SW480 (cell line): ENCODE measurements at regions not wholly inside any gene's neighbourhood (a gene's known extent, or its start where the extent isn't known, plus 50 kb on each side); places are given as distances from the start of the nearest gene placed in this dataset.

Source experiments
- DNase-seq: peaks from one replicate; pipeline ENCODE4 v3.0.0-alpha.2; 2016; ENCODE audit warnings: low spot score

DNA sequence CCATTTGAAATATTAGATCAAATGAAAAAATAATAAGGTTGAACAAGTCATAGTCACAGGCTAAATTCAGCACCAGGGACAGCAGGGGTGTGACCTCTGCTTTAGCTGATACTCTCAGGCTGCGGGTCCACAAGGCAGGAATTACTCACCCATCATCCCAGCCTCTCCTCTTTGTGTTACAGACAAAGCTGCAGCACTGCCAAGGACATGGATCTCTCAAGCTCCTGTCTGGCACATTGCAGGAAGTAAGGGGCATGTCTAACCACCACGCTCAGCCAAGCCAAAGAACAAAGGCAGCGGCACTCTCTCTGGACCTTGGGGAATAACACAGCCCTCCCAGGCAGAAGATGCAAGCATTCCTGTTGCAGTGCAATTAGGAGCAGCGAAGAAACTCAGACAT, 783.8 kb downstream of the VRK1 start:
- DNase-seq = peak; percentile 23

DNA sequence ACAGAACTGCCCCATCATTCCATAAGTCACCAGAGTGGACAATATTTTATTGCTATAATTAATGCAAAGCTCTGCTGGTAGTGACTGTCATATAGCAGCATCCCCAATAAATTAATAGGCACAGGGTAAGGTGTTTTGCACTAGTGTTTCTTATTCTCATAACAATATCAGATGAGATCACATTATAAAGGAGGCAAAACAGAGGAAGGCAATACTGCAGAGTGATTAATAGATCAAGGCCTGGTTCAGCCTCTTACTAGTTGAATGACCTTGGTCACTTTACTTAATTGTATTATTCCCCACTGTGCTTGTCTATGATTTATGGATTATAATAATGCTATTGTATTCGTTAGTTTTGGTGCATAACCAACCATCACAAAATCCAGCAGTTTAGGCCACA, 784.8 kb downstream of the VRK1 start:
- DNase-seq = no peak

DNA sequence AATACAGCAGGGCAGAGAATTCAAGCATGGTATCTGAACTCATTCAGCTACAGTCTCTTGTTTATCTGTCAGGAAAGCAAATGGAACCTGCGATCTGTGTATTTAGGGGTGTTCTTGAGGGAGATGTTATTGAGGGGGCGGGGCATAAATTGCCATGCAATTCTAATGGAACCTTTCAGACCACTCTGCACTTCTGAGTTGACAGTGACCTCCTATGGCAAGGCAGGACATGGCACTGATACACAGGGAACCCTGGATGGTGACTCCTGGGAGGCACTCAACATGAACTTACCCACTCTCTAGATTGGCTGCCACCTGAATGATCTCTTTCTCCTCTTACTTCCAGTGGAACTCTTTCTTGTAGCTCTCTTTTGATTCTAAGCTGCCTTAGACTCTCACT, 787.3 kb downstream of the VRK1 start:
- DNase-seq = peak; percentile 27

DNA sequence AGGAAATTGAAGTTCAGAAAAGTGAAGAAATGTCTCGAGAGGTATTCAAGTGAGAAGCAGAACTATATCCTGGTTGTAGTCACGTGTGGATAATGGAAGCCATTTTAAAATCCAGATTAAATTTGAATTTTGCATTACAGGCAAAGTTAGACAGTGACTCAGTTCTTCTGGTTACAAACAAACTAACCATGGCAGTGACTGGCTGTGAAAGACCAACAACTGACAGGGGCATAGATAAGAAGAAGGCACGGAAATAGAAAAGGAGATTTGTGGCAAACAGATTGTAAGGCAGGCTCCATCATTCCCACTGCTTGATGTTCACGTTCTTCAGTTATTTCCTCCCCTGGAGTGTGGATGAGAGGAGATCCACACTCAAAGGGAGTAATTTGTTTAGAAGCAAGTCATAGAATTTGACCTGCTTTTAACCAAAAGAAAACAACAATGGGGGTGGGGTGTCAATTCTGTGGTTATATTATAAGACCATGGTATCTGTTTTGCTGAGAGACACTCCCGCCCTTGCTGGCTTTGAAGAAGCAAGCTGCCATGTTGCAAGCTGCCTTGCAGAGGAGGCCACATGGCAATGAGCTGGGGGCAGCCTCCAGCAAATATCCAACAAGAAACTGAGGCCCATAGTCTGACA, 795.3 kb downstream of the VRK1 start:
- DNase-seq = no peak

DNA sequence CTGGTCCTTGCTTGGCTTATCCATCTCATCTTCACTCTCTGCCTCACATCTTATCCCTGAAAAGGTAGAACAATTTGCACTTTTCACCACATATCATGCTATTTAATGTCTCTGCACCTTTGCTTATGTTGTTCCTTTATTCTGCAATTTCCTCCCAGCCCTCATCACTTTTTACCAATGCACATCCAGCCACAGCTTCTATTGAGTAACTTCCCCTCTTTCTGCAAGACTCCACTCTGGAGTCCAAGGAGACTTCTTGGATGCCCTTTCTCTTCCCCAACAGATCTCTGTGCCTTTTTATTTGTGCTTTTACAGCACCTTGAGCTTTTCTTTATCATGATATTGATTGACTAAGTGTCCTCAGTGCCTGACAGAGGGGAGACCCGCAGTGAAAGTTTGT, 797.1 kb downstream of the VRK1 start:
- no peak for DNase-seq

DNA sequence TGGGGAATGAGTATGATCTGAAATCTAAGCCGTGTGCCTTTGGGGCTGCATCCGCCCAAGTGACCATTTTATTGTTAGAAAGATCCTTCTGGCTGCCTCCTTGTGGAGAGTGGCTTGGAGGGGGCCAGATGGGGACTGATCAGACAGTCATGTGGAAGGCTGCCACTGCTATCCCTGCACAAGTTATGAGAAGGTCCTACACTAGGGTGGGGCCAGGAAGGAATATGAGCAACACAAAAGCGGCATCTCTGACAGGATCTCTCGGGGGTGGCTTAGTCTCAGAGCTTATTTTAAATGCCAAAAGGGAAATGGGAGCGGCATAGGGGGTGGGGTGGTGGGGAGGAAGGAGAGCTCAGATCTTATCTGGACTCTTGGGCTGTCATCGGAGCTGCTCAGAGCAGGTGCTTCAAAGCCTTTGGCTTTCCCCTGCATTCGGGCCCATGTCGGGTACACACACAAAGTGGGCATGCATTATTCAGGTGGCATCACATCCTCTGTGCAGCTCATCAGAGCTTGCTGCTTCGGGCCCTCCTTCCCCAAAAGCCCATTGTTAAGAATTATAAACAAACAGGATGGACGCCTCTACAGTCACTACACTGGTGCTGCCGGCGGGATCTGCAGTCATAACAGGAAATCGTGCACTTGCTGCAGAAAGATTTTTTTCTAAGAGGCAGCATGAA, 805.4 kb downstream of the VRK1 start:
- no peak for DNase-seq

DNA sequence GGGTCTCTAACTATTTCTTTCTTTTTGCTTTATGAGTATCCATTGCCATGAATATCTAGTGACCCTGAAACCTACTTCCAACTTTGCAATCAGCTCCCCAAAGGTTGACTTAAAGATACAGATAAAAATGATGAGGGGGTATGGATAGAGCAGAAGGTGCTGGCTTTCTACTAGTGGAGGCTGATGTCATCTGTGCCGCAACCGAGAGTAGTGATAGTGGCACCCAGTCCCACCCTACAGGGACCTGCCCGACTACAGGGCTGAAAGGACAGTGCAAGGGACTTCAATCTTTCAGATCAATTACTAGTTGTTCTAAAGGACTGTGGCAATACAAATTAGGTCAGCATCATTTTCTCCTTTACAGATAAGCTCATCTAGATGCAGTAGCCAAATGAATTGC, 806.0 kb downstream of the VRK1 start:
- no peak for DNase-seq

DNA sequence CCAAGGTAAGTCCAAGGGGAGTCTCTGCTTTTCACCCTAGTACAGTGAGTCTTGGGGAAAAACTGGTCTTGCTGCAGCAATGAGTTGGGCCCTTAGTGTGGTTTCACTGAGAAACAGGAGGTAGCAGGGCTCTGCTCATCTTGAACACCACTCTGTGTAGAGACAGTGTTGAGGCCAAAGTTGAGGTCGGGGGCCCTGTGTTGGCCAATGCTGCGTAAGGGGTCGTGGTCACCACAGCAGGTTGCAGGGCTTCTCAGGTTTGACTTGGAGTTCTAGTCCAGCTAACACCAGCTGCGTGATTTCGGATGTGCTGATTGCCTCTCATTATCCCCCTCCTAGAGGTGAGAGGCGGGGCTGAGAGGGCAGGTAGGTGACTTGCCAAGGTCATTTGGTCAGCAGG, 807.5 kb downstream of the VRK1 start:
- no peak for DNase-seq

DNA sequence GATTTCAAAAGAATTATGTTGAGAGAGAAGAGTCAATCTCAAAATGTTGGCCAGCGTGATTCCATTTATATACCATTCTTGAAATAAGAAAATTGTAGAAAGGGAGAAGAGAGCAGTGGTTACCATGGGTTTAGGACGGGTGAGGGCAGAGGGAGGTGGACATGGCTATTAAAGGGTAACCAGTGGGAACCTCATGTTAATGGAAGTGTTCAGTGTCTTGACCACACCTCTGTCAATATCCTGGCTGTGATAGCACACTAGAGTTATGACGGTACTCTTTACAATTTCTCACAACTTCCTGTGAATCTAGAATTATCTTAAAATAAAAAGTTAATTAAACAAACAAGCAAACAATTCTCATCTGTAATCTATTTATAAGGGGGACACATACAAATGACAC, 821.2 kb downstream of the VRK1 start:
- no peak for DNase-seq

DNA sequence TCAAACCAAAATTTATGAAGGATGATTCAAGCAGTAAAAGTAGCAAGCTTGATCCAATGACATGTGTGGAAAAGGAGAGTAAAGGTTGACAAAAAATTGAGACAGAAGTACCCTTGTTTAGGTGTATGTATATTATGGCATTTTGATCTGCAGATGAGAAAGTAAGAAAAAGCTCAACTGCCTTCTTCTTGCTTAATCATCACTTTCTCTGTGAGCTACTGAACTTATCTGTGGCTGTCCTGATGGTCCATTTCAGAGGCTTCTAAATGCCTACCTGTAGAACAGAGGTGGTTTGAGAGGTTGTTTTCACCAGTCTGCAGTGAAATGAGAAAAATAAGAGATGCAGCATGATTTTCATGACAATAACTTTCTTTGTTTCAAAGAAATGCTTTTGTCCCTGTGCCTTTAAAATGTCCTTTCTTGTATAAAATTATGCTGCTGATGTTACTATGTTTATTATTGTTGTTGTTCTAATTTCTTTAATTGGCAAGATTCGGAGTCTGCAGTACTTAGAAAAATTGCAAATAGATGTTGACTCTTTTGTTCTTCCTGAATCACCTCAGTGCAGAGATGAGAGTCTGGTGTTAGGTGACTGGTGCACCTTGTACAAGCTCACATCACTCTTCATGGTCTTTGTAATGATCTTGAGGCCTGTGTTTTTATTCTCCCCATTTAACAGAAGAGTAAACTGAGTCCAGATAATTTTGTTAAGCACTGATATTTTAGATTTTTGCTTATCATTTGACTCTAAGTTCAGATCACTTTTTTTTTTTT, 821.9 kb downstream of the VRK1 start:
- no peak for DNase-seq

DNA sequence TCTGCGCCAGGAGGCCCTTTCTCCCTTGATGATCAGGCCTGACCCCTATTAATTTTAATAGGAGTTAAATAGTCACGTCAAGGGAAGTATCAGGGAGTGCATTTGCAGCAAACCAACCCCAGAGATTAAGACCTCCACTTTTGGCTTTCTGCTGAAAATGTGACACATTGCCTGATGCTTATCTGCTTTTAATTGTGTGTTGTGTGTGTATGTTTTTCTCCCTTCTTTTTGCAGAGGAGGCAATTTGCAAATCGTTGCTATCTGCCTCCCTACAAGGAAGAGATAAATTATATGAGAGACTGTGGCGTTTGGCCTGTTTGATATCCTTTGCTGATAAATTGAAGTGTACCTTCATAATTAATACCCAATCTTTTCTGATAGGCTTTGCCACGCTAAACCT, 822.9 kb downstream of the VRK1 start:
- DNase-seq = no peak

DNA sequence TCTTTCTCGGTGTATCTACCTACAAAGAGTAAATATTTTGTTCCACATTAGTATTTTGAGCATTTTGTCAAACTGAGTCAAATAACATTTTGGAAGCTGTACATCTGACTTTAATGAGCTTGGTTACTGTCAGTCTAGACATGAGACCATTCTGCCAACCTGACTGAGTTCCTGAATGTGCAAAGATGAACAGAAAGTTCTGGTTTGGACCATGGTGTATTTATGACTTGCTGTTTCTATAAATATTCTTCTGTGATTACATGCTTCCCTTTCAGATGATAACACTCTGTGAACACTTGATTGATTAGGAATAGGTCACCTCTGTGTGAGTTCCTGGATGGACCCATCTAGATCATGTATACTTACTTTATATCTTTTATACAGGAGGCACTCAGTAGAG, 827.8 kb downstream of the VRK1 start:
- no peak for DNase-seq

DNA sequence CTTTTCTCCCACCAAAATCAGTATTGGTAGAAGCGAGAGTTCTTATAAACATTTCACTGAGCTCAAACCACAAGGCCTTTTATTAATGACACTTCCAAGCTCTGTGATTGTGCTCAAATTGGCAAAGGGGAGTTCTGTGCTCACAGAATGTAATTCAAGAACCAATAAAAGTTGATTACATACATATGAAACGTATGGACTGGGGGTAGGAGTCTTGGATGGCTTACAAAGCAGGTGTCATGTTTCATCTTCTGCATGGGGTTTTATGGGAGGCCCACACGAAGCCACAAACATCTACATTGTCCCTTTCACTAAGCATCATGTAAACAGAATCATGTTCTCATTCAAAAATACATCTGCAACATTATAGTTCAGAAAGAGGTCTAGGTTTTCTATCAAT, 828.3 kb downstream of the VRK1 start:
- peak; percentile 17 for DNase-seq

DNA sequence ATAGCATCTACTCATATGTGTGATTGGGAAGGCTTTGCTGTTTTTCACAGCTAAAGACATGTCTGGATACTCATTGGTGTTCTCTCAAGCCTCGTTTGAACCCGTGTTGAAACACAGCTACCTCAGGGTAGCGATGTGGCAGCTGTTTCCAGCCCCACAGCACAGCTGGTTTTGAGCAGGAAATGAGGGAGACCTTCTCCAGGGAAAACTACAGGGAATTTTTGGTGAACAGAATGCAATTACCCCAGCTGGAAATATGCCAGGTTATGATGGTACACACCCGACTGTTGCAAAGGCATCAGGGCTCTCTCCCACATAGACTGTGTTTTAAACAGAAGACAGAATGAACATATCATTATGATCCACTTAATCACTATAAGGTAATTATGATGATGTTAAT, 828.9 kb downstream of the VRK1 start:
- DNase-seq = no peak

DNA sequence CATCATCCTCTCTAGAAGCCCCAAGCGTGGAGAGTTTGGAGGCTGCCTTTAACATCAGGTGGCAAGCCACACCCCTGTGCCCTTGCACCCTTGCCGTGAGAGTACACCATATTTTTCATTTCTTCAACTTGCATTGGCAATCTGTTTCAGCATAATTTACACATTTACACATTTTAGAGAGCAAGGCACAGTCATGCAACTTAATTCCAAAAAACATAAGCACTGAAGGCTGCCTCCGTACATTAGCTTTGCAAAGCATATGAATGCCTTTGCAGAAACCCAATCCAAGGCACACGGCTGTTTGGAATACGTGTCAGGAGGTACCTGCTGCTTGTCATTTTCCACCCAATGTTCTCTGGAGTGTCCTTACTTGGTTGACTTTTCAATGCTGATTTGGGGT, 833.1 kb downstream of the VRK1 start:
- DNase-seq = no peak

DNA sequence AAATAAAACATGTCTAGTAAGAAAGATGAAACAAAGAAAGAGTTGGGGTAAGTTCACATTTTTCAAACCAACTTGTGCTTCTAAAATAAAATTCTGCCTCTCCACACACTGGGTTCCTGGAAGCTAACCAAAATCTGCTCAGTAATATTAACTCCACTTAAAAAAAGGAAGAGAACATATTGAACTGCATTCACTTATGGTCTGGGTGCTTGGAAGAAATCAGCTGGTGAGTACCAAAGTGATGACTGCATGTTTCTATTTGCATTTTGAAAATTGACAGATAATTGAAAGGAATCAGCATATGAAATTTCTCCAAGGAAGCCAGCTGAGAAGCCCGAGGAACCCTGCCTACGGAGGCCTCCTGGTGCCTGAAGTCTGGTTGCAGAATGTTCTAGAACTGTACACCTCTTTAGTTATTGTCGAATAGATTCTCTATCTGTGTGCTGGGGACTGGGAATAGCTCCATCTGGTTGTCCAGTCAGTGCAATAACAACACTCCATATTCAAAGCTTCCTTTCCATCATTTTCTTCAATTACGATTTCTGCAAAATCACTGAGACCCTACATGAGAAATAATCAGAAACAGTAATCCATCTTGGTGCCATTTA, 836.1 kb downstream of the VRK1 start:
- no peak for DNase-seq

DNA sequence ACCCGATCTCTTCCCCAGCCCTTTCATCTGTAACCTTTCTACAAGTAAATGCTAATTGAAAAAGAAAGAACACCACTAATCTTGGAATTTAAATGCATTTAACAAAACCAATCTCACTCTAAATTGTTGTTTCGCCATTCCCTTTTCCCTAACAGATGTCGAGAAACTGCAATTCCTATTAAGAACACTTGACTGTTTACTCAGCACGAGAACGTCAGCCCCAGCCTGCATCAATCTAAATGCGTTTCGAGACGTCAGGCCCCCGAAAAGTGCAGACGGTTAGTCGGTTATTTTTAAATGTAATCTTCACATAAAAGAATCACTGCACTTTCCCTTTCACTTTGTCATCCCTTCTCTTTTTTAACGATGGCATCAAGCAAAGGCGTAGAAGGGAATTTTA, 837.6 kb downstream of the VRK1 start:
- peak; percentile 12 for DNase-seq

DNA sequence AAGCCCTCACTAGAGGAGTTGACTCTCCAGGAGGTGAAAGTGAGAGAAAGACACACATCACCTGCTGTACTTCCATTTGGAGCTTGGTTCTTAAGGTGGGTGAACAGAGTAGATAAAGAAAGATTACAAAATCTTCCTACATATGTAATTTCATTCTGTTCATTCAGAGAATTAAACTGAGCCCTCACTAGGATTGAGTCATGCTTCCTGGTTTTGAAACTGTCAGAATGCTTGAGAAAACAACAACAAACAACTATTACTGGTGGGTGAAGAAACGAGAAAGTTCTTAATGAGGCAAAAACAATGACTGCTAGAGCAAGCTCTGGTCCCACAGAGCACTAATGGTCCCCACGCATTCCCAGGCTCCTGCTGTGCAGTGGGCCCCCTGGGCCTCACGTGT, 841.7 kb downstream of the VRK1 start:
- DNase-seq = no peak

DNA sequence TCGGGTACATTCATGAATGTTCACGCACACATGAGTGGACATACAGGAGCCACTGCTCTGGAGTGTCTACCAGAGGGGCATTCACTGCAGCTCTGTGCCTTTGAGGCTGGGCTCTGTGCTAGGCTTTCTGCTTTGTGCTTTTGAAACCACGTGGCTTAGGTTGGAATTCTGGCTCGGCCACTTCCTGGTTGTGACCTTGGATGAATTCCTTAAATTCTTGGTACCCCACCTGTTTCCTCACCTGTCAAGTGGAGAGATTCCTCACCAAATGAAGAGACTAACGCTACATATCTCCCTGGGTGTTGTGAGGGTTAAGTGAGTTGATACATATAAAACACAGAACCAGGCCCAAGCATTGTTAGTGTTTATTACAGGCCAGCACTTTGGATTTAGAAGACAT, 842.8 kb downstream of the VRK1 start:
- peak; percentile 16 for DNase-seq

DNA sequence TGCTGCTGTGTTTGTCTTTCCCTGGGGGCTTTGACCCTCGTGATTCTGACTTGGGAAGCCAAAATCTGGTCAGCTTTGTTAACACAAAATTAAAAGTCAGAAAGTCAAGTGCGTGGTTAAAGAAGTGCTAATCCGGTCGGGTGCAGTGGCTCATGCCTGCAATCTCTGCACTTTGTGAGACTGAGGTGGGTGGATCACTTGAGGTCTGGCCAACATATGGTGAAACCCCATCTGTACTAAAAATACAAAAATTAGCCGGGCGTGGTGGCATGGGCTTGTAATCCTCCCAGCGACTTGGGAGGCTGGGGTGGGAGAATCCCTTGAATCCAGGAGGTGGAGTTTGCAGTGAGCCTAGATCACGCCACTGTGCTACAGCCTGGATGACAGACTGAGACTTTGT, 844.6 kb downstream of the VRK1 start:
- no peak for DNase-seq

DNA sequence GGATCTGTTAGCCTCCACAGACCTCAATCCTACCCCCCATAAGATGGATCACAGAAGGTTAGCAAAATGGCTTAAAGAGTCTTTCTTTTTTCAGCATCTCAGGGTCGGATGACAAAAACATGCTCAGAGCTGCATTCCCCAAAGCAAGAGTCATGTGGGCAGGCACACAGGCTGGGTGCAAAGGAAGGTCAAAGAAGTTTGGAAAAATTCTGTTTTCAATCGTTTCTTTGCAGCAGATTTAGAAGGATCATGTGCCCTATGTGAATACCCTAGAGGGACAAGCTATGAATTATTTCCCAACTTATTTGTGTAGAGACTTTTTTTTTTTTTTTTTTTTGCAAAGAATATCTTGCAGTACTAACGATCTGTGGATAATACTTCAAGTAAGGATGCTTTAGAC, 845.4 kb downstream of the VRK1 start:
- no peak for DNase-seq

DNA sequence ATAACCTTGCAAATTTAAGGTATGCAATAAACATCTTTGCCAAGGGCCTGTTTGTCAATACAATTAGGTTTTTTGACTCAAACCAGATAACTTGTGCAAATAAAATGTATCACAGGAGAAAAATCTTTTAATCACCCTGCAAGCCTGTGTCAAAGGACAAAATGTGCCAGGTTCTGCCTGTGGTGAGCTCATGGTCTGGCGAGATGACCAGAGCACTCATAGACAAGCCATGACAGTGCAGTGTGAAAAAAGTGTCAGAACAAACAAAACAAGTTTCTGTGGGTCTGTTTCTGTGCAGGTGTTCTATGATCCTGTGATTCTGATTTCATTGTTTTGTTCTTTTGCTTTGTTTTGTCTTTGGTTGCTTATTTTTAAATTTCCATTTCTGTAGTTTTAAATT, 847.2 kb downstream of the VRK1 start:
- DNase-seq = no peak

DNA sequence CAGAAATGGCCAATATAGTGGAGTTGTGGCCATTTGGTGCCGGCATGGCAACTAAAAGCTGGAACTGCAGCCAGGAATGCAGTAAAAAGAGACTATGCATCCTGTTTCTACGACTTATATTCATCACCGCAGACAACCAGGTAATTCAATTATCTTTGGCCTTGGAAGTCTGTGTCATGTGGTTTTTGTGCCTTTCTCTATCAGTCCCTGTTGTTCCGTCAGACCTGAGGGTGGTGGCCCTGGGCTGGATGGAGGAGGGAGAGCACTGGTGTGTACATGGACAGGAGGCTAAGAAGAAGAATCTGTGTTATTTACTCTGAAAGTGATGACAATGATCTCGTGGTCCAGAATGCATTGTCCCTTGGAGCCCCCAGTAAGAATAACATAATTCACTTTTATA, 852.6 kb downstream of the VRK1 start:
- no peak for DNase-seq
